ENCODE measurements at regions not wholly inside any gene's neighbourhood (a gene's known extent, or its start where the extent isn't known, plus 50 kb on each side); places are given as distances from the start of the nearest gene placed in this dataset.

DNA sequence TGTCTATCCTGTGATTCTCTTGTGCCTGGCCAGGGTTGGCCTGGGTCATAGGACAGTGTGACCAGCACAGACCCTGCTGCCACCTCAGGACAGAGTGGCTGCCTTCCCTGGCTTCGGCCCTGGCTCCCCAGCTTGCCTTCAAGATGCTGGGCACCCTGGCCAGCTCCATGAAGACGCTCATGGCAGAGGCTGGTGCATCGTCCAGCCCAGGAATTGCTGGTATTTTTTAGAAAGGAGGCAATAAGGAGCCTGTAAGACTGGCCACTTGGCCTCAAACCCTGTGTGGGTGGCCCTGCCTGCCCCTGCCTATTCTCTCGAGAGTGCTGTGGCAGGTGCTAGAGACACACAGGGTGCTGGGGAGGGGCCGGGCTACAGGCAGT, 70.4 kb upstream of the ACTRT2 start:
- TF ChIP-seq, protein P1, sequence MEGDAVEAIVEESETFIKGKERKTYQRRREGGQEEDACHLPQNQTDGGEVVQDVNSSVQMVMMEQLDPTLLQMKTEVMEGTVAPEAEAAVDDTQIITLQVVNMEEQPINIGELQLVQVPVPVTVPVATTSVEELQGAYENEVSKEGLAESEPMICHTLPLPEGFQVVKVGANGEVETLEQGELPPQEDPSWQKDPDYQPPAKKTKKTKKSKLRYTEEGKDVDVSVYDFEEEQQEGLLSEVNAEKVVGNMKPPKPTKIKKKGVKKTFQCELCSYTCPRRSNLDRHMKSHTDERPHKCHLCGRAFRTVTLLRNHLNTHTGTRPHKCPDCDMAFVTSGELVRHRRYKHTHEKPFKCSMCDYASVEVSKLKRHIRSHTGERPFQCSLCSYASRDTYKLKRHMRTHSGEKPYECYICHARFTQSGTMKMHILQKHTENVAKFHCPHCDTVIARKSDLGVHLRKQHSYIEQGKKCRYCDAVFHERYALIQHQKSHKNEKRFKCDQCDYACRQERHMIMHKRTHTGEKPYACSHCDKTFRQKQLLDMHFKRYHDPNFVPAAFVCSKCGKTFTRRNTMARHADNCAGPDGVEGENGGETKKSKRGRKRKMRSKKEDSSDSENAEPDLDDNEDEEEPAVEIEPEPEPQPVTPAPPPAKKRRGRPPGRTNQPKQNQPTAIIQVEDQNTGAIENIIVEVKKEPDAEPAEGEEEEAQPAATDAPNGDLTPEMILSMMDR (IDR thresholded peaks at IDR 0.05), result no peak
- TF ChIP-seq POLR2A (IDR thresholded peaks at IDR 0.05), result no peak

Measured in testis (tissue), 2 donors.